SK-N-MC (cell line): ENCODE measurements at regions not wholly inside any gene's neighbourhood (a gene's known extent, or its start where the extent isn't known, plus 50 kb on each side); places are given as distances from the start of the nearest gene placed in this dataset.

Experiments used
- EZH2 ChIP-seq: fragments of 200-600 bp; sonication (generic); IDR thresholded peaks from one replicate; pipeline ENCODE4 v1.6.1; 2017; ENCODE audit warnings: antibody characterized with exemption
- FOXP2 ChIP-seq: optimal IDR thresholded peaks from 2 replicates; pipeline ENCODE3; 2011; ENCODE audit warnings: mild to moderate bottlenecking, moderate library complexity; ENCODE audit not compliant: insufficient read depth; ENCODE audit errors: extremely low read length, control extremely low read depth
- POLR2AphosphoS5 ChIP-seq: IDR thresholded peaks from 2 replicates; pipeline ENCODE4 v1.6.1; 2012; ENCODE audit warnings: mild to moderate bottlenecking, low read depth, low read length, borderline replicate concordance

DNA sequence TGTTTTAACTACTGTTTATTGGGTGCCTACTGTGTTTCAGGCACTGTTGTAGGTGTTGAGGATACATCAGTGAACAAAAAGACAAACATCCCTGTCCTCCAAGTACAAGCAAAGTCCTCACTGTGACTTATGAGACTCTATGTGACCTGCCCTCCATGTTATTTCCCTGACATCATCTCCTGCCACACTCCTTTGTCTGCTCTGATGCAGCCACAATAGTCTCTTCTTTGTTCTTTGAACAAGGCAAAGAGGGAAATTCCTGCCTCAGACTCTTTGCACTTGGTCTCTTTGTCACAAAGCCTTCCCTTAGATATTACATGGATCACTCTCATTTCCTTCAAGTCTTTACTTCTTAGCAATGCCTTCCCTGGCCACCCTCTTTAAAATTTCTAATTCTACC, 240.1 kb upstream of the SRRM4 start:
- TF ChIP-seq EZH2 (no peak), POLR2AphosphoS5 (no peak), FOXP2 (no peak)
